Mesenchymal stem cell (in vitro differentiated cells and primary cell): ENCODE measurements at regions not wholly inside any gene's neighbourhood (a gene's known extent, or its start where the extent isn't known, plus 50 kb on each side); places are given as distances from the start of the nearest gene placed in this dataset.

Experiments
- DNase-seq: peaks from one replicate; pipeline ENCODE4 v3.0.0-alpha.2; 2013
- H2AFZ ChIP-seq: one replicate; pipeline ENCODE4 v1.6.1; 2013; ENCODE audit warnings: low read depth, mild to moderate bottlenecking, control low read depth, inconsistent platforms, low read length, moderate library complexity
- H2AK5ac ChIP-seq: 2 replicates; pipeline ENCODE4 v1.6.1; 2013; ENCODE audit warnings: low read length, moderate library complexity, mild to moderate bottlenecking, inconsistent platforms; ENCODE audit not compliant: severe bottlenecking
- H2BK120ac ChIP-seq: one replicate; pipeline ENCODE4 v1.6.1; 2013; ENCODE audit warnings: low read depth, mild to moderate bottlenecking, inconsistent platforms, low read length, moderate library complexity
- H2BK12ac ChIP-seq, 2 experiments: one replicate each; pipeline ENCODE4 v1.6.1; 2013; ENCODE audit warnings: inconsistent platforms in 2 of 2, low read length in 2 of 2, mild to moderate bottlenecking in 2 of 2, moderate library complexity in 2 of 2, control low read depth in 1 of 2
- H2BK15ac ChIP-seq: one replicate; pipeline ENCODE4 v1.6.1; 2013; ENCODE audit warnings: mild to moderate bottlenecking, low read depth, inconsistent platforms; ENCODE audit not compliant: poor library complexity, severe bottlenecking
- H2BK5ac ChIP-seq: 2 replicates; pipeline ENCODE4 v1.6.1; 2013; ENCODE audit warnings: low read depth, mild to moderate bottlenecking, low read length, control low read depth, inconsistent platforms; ENCODE audit not compliant: poor library complexity, severe bottlenecking
- H3K14ac ChIP-seq, 2 experiments: one replicate each; pipeline ENCODE4 v1.6.1; 2013; ENCODE audit warnings: inconsistent platforms in 2 of 2, low read length in 2 of 2, control low read depth in 1 of 2, mild to moderate bottlenecking in 1 of 2, moderate library complexity in 1 of 2
- H3K18ac ChIP-seq, 2 experiments: one replicate each; pipeline ENCODE4 v1.6.1; 2013; ENCODE audit warnings: inconsistent platforms in 2 of 2, low read length in 2 of 2, control low read depth in 1 of 2, low read depth in 1 of 2, mild to moderate bottlenecking in 1 of 2
- H3K23ac ChIP-seq, 2 experiments: one replicate each; pipeline ENCODE4 v1.6.1; 2013; ENCODE audit warnings: inconsistent platforms in 2 of 2, low read length in 2 of 2, mild to moderate bottlenecking in 2 of 2, moderate library complexity in 2 of 2, control low read depth in 1 of 2
- H3K27ac ChIP-seq: 2 replicates; pipeline ENCODE4 v1.5.1; 2013; ENCODE audit warnings: mild to moderate bottlenecking, moderate library complexity, low read length, control low read depth, inconsistent platforms; ENCODE audit not compliant: poor library complexity, severe bottlenecking
- H3K27me3 ChIP-seq, 2 experiments: 2 replicates each; pipeline versions ENCODE4 v1.6.1 to v1.7.0; 2013; ENCODE audit warnings: low read length in 2 of 2, mild to moderate bottlenecking in 2 of 2, moderate library complexity in 2 of 2, control low read depth in 1 of 2, inconsistent platforms in 1 of 2; ENCODE audit not compliant: control insufficient read depth in 1 of 2, insufficient read depth in 1 of 2
- H3K36me3 ChIP-seq, 2 experiments: 2 replicates each; pipeline versions ENCODE4 v1.6.1 to v1.7.0; 2013; ENCODE audit warnings: low read length in 2 of 2, control low read depth in 1 of 2, inconsistent platforms in 1 of 2, low read depth in 1 of 2, mild to moderate bottlenecking in 1 of 2; ENCODE audit not compliant: insufficient read depth in 2 of 2, control insufficient read depth in 1 of 2
- H3K4ac ChIP-seq, 2 experiments: one replicate each; pipeline ENCODE4 v1.6.1; 2013; ENCODE audit warnings: inconsistent platforms in 2 of 2, low read length in 2 of 2, mild to moderate bottlenecking in 2 of 2, moderate library complexity in 2 of 2, control low read depth in 1 of 2, low read depth in 1 of 2
- H3K4me1 ChIP-seq: 2 replicates; pipeline ENCODE4 v1.6.1; 2013; ENCODE audit warnings: low read depth, low read length, control low read depth; ENCODE audit not compliant: control insufficient read depth, insufficient read depth
- H3K4me2 ChIP-seq: 2 replicates; pipeline ENCODE4 v1.6.1; 2013; ENCODE audit warnings: low read length, mild to moderate bottlenecking, inconsistent platforms; ENCODE audit not compliant: poor library complexity, severe bottlenecking
- H3K4me3 ChIP-seq, 2 experiments: 2 replicates each; pipeline versions ENCODE4 v1.5.1 to v1.7.0; 2013; ENCODE audit warnings: low read length in 2 of 2, mild to moderate bottlenecking in 2 of 2, control low read depth in 1 of 2, low read depth in 1 of 2; ENCODE audit not compliant: insufficient read depth in 1 of 2
- H3K79me1 ChIP-seq: replicated peaks from 2 replicates; pipeline ENCODE4 v1.6.1; 2013; ENCODE audit warnings: mild to moderate bottlenecking, control low read depth, low read length, inconsistent platforms; ENCODE audit not compliant: poor library complexity, severe bottlenecking
- H3K9ac ChIP-seq: 2 replicates; pipeline ENCODE4 v1.7.0; 2013; ENCODE audit warnings: mild to moderate bottlenecking, low read length, moderate library complexity
- H3K9me3 ChIP-seq: 2 replicates; pipeline ENCODE4 v1.7.0; 2013; ENCODE audit warnings: mild to moderate bottlenecking, low read length; ENCODE audit not compliant: control insufficient read depth
- H4K8ac ChIP-seq: one replicate; pipeline ENCODE4 v1.6.1; 2013; ENCODE audit warnings: inconsistent platforms, mild to moderate bottlenecking, low read length, moderate library complexity
- H4K91ac ChIP-seq: one replicate; pipeline ENCODE4 v1.6.1; 2013; ENCODE audit warnings: mild to moderate bottlenecking, low read length, inconsistent platforms
- WGBS: methylation state at CpG from one replicate; pipeline ENCODE4 v1.1.7; 2013; ENCODE audit warnings: mixed read lengths; 5-methylcytosine and 5-hydroxymethylcytosine counted together

- H2BK5ac ChIP-seq: no peak overlapping the region
- H2BK120ac ChIP-seq: no peak overlapping the region
- peaks cover 5% of the 10 kb centered on the region for H3K9me3 ChIP-seq
- H3K4ac ChIP-seq: no peak overlapping the region
- no peaks in the 10 kb centered on the region for H3K27me3 ChIP-seq
- no peak overlapping the region for H2AFZ ChIP-seq
- H4K91ac ChIP-seq: no peak overlapping the region
- no peak overlapping the region for H3K4me3 ChIP-seq
- no peak overlapping the region for H2BK12ac ChIP-seq
- no peaks in the 10 kb centered on the region for H3K36me3 ChIP-seq
- H2BK15ac ChIP-seq: no peak overlapping the region
- 0% methylated on average over 1 of the region's 3 CpGs for WGBS
- H3K4me1 ChIP-seq: no peaks in the 10 kb centered on the region
- H3K14ac ChIP-seq: no peak overlapping the region
- no peak overlapping the region for H3K4me2 ChIP-seq
- H3K23ac ChIP-seq: no peak overlapping the region
- no peak for DNase-seq
- no peak overlapping the region for H2AK5ac ChIP-seq
- H3K9ac ChIP-seq: no peak overlapping the region
- no peaks in the 10 kb centered on the region for H3K79me1 ChIP-seq
- H3K27ac ChIP-seq: no peak overlapping the region
- no peak overlapping the region for H4K8ac ChIP-seq
- no peak overlapping the region for H3K18ac ChIP-seq
These were observed 369.4 kb upstream of the AJAP1 start for GRCh38 chr1:4284976-4285375.

- DNase-seq: no peak
- Histone ChIP-seq H3K9me3 (peaks cover 19% of the 10 kb centered on the region), H4K8ac (no peak overlapping the region), H3K23ac (no peak overlapping the region), H3K18ac (no peak overlapping the region), H3K27me3 (no peaks in the 10 kb centered on the region), H3K79me1 (no peaks in the 10 kb centered on the region), H2BK120ac (no peak overlapping the region), H2BK5ac (no peak overlapping the region), H3K4me3 (no peak overlapping the region), H2BK12ac (no peak overlapping the region), H3K4me2 (no peak overlapping the region), H2AFZ (no peak overlapping the region), H3K4ac (no peak overlapping the region), H3K36me3 (no peaks in the 10 kb centered on the region), H3K14ac (no peak overlapping the region), H2BK15ac (no peak overlapping the region), H3K27ac (no peak overlapping the region), H3K4me1 (no peaks in the 10 kb centered on the region), H2AK5ac (no peak overlapping the region), H4K91ac (no peak overlapping the region), H3K9ac (no peak overlapping the region)
- 78% methylated on average over 8 of the region's 8 CpGs for WGBS
These were observed 361.5 kb upstream of the AJAP1 start for GRCh38 chr1:4292861-4293260.

GRCh38 chr1:4298361-4299083 is 355.9 kb upstream of the AJAP1 start:
- Histone ChIP-seq H3K23ac (no peak overlapping the region), H3K27ac (no peak overlapping the region), H3K79me1 (no peaks in the 10 kb centered on the region), H2BK5ac (no peak overlapping the region), H4K91ac (no peak overlapping the region), H3K36me3 (no peaks in the 10 kb centered on the region), H3K4me2 (no peak overlapping the region), H4K8ac (no peak overlapping the region), H2BK120ac (no peak overlapping the region), H3K4me1 (no peaks in the 10 kb centered on the region), H2BK15ac (no peak overlapping the region), H3K27me3 (no peaks in the 10 kb centered on the region), H2BK12ac (no peak overlapping the region), H2AFZ (no peak overlapping the region), H3K14ac (no peak overlapping the region), H3K4me3 (no peak overlapping the region), H3K18ac (no peak overlapping the region), H2AK5ac (no peak overlapping the region), H3K9me3 (peaks cover 12% of the 10 kb centered on the region), H3K9ac (no peak overlapping the region), H3K4ac (no peak overlapping the region)
- WGBS: 58% methylated on average over 11 of the region's 12 CpGs
- DNase-seq: no peak

DNA sequence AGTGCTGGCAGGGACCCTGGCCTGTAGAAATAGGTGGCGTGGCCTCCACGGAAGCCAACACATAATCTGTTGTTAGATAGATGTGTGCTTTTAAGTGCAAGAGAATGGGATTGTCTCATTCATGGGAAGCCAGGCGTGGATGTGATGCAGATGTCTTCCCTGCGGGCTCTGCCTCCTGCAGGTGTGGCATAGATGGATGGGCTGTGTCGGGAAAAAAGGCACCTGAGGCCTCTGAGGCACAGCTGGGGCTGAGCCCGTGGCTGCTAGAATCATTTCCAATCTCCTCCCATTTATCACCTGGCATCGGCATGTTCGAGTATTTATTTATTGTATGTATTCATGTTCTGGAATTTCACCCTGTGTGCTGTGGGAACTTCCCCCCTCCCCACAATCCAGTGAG is 353.4 kb upstream of the AJAP1 start:
- H2BK15ac ChIP-seq: no peak overlapping the region
- H3K4me3 ChIP-seq: no peak overlapping the region
- H3K79me1 ChIP-seq: no peaks in the 10 kb centered on the region
- H3K18ac ChIP-seq: no peak overlapping the region
- H4K91ac ChIP-seq: no peak overlapping the region
- H3K14ac ChIP-seq: no peak overlapping the region
- no peak overlapping the region for H2AK5ac ChIP-seq
- H3K9ac ChIP-seq: no peak overlapping the region
- peaks cover 6% of the 10 kb centered on the region for H3K9me3 ChIP-seq
- H3K36me3 ChIP-seq: no peaks in the 10 kb centered on the region
- H3K23ac ChIP-seq: no peak overlapping the region
- H2BK12ac ChIP-seq: no peak overlapping the region
- H3K27me3 ChIP-seq: no peaks in the 10 kb centered on the region
- no peak overlapping the region for H2BK120ac ChIP-seq
- no peak overlapping the region for H4K8ac ChIP-seq
- no peak overlapping the region for H3K4me2 ChIP-seq
- DNase-seq: no peak
- no peak overlapping the region for H3K27ac ChIP-seq
- no peaks in the 10 kb centered on the region for H3K4me1 ChIP-seq
- no peak overlapping the region for H2AFZ ChIP-seq
- no peak overlapping the region for H3K4ac ChIP-seq
- H2BK5ac ChIP-seq: no peak overlapping the region
- 63% methylated on average over 5 of the region's 8 CpGs for WGBS
